ENCODE measurements at regions not wholly inside any gene's neighbourhood (a gene's known extent, or its start where the extent isn't known, plus 50 kb on each side); places are given as distances from the start of the nearest gene placed in this dataset.

DNA sequence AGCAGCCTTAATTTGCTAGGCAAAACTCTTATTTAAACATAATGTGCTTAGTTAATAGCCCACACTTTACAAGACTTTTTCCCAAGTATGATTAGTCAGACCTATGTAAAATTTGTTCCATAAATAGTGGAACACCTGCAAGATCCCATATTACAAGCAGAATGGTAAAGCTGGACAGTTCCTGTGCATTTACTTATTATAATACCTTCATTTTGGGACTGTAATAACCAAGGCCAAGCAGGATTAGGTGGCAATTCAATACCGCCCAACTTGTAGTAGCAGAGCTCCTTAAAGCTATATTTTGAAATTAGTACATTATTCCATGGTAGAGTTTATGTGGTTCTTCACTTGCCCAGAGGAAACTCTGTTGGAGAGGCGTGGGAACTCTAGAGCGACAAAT lies 431.5 kb upstream of the MMADHC start:
- ATAC-seq (ENCODE audit: low FRiP score): no peak
- DNase-seq (ENCODE audit: low spot score): no peak
- TF ChIP-seq, protein P1, sequence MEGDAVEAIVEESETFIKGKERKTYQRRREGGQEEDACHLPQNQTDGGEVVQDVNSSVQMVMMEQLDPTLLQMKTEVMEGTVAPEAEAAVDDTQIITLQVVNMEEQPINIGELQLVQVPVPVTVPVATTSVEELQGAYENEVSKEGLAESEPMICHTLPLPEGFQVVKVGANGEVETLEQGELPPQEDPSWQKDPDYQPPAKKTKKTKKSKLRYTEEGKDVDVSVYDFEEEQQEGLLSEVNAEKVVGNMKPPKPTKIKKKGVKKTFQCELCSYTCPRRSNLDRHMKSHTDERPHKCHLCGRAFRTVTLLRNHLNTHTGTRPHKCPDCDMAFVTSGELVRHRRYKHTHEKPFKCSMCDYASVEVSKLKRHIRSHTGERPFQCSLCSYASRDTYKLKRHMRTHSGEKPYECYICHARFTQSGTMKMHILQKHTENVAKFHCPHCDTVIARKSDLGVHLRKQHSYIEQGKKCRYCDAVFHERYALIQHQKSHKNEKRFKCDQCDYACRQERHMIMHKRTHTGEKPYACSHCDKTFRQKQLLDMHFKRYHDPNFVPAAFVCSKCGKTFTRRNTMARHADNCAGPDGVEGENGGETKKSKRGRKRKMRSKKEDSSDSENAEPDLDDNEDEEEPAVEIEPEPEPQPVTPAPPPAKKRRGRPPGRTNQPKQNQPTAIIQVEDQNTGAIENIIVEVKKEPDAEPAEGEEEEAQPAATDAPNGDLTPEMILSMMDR (IDR thresholded peaks at IDR 0.05): no peak

DNA sequence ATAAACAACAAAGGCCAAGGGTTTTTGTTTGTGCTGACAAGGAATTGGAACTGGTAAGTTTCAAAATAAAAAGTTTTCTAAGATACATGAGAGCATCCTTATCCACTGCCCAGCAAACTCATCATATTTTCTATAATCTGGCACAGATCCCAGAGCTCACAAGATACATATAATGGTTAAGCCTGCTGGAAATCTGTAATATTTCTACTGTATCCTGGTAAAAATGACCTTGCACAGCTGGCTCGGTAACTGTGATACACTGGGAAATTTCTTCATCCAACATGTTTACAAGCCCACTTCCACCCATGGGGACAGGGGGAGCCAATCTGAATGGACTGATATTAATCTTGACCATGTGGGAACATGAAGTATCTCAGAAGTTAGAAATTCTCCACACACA lies 425.4 kb upstream of the MMADHC start:
- TF ChIP-seq, protein P1 (IDR thresholded peaks at IDR 0.05): no peak

DNA sequence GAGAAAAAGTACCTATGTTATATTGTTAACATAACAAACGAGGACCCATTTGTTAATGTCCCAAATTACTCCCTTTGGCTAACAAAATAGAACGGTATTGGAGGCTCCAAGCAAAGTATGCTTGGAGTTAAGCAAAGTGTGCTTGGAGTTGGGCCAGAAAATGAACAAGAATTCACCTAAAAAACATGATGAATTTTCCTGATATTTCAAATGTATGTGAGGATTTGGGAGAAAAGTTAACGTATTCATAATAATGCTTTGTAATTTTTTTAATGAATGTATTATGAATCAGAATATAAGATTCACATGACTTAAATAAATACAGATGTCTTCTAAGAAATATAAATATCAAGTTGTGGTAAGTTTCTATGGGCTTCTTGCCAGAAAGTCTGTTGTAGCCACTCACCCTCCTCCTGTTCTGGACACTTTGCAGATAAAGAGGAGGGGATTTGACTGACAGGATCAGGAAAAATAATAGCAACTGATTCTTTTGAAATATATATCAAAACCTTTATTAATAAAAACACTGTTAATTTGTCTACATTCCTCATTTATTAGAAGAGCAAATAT lies 423.7 kb upstream of the MMADHC start:
- TF ChIP-seq, protein P1 (IDR thresholded peaks at IDR 0.05): no peak
- DNase-seq (ENCODE audit: low spot score): no peak
- no peak for ATAC-seq (ENCODE audit: low FRiP score)

More for the DNA sequence above, 425.4 kb upstream of the MMADHC start:
- DNase-seq (ENCODE audit: low spot score) (no peak), ATAC-seq (ENCODE audit: low FRiP score) (no peak)

DNA sequence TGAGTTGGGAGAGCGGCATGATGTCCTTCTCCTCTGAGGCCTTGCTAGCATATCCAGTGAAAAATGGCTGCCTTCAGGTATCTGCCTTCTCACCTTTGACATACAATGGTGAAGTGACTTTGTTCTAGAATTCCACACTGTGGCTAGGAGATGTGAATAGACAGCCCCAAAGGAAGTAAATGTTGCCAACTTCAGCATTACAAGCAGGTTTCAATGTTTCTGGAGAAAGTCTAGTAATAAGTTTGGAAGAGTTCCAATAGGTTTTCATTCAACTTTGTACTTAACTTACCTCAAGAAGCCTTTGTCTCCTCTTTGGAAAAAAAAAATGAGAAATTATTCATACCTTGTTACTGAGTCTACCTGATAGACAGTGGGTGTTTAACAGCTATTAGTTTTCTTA lies 421.3 kb upstream of the MMADHC start:
- ATAC-seq (ENCODE audit: low FRiP score): no peak
- DNase-seq (ENCODE audit: low spot score): no peak
- TF ChIP-seq, protein P1 (IDR thresholded peaks at IDR 0.05): no peak

DNA sequence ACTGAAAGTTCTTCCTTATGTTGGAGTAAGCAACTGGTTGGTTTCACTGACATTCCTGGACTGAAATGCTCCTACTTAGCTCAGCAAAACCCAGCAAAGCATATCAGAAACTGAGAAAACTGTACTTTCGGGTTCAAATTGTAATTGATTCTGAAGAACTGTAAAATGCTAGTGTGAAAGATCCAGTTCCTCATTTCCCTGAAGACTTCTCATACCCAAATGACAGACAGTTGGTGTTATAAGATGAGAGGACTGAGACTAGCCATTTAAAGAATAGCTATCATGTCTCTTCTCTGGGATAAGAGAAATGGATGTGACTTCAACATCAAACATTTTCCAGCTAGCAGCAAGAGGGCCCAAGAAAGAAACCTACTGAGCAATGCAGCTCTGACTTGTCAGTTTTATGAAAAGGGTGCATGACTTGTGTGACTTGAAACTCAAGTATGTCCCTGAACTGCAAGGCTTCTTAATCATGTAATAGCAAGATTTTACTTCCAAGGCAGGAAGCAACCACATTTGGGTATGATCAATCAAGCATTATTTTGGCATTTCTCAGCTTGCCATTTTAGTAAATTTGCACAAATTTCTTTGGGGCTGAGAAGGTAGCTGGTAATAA lies 420.3 kb upstream of the MMADHC start:
- DNase-seq (ENCODE audit: low spot score) (no peak), ATAC-seq (ENCODE audit: low FRiP score) (no peak)
- TF ChIP-seq, protein P1 (IDR thresholded peaks at IDR 0.05): no peak

DNA sequence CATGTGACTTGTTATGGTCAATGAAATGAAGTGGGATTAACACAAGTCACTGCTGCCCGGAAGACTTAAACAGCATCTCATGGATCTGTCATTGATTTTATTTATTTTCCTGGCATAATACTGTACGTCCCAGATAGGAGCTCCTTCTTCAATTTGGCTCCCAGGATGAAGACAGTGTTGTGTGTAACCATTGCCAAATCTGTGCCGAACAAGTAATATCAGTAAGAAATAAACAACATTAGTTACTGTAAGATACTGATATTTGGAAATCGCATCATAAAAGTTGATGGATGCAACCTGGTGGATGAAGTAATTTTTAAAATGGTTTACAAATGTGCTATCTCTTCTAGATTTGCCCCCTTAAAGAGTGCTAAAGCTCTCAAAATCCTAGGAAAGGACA lies 419.0 kb upstream of the MMADHC start:
- no peak for DNase-seq (ENCODE audit: low spot score)
- no peak for ATAC-seq (ENCODE audit: low FRiP score)

More for the DNA sequence above, 419.0 kb upstream of the MMADHC start:
- TF ChIP-seq, protein P1 (IDR thresholded peaks at IDR 0.05): no peak

Data from omental fat pad (tissue), 3 donors.